HG02763 (cell line): ENCODE measurements at regions not wholly inside any gene's neighbourhood (a gene's known extent, or its start where the extent isn't known, plus 50 kb on each side); places are given as distances from the start of the nearest gene placed in this dataset.
"Not testable (repeated sequence)": the region's sequence is repeated elsewhere in the genome, so short reads cannot be mapped to it uniquely, and the experiment has no call there.

ENCODE experiments used
- ATAC-seq: cut with Tn5 transposase; IDR thresholded peaks from one replicate; pipeline ENCODE4 v1.9.1; 2021; ENCODE audit warnings: mild to moderate bottlenecking, moderate library complexity; ENCODE audit not compliant: unreplicated experiment

- no peak for ATAC-seq
These were observed 286.7 kb upstream of the TGFBR2 start for GRCh38 chr3:30319713-30320112.

- no peak for ATAC-seq
These were observed 286.0 kb upstream of the TGFBR2 start for GRCh38 chr3:30320392-30320791.

GRCh38 chr3:30321065-30321464 is 285.3 kb upstream of the TGFBR2 start:
- no peak for ATAC-seq

GRCh38 chr3:30323649-30324048 is 282.8 kb upstream of the TGFBR2 start:
- not testable (repeated sequence) for ATAC-seq

GRCh38 chr3:30324587-30324986 is 281.8 kb upstream of the TGFBR2 start:
- no peak for ATAC-seq

- ATAC-seq: not testable (repeated sequence)
These were observed 278.4 kb upstream of the TGFBR2 start for GRCh38 chr3:30327976-30328375.

GRCh38 chr3:30328935-30329334 is 277.5 kb upstream of the TGFBR2 start:
- not testable (repeated sequence) for ATAC-seq

- ATAC-seq: no peak
These were observed 274.9 kb upstream of the TGFBR2 start for GRCh38 chr3:30331519-30331918.

GRCh38 chr3:30332196-30333021 is 274.0 kb upstream of the TGFBR2 start:
- ATAC-seq: no peak

- ATAC-seq: no peak
These were observed 273.3 kb upstream of the TGFBR2 start for GRCh38 chr3:30333143-30333542.

GRCh38 chr3:30333903-30334302 is 272.5 kb upstream of the TGFBR2 start:
- ATAC-seq: no peak

GRCh38 chr3:30340500-30340899 is 265.9 kb upstream of the TGFBR2 start:
- ATAC-seq: no peak

GRCh38 chr3:30341079-30341478 is 265.3 kb upstream of the TGFBR2 start:
- no peak for ATAC-seq

GRCh38 chr3:30341851-30342250 is 264.6 kb upstream of the TGFBR2 start:
- no peak for ATAC-seq

- no peak for ATAC-seq
These were observed 263.9 kb upstream of the TGFBR2 start for GRCh38 chr3:30342318-30343060.

GRCh38 chr3:30343067-30343831 is 263.2 kb upstream of the TGFBR2 start:
- ATAC-seq: no peak

- ATAC-seq: no peak
These were observed 262.5 kb upstream of the TGFBR2 start for GRCh38 chr3:30343861-30344260.

- no peak for ATAC-seq
These were observed 262.1 kb upstream of the TGFBR2 start for GRCh38 chr3:30344288-30344687.

GRCh38 chr3:30346933-30347320 is 259.5 kb upstream of the TGFBR2 start:
- no peak for ATAC-seq

- ATAC-seq: peak; percentile 56
These were observed 258.7 kb upstream of the TGFBR2 start for GRCh38 chr3:30347679-30348216.

- ATAC-seq: no peak
These were observed 256.9 kb upstream of the TGFBR2 start for GRCh38 chr3:30349507-30349906.
